ENCODE measurements at regions not wholly inside any gene's neighbourhood (a gene's known extent, or its start where the extent isn't known, plus 50 kb on each side); places are given as distances from the start of the nearest gene placed in this dataset.

DNA sequence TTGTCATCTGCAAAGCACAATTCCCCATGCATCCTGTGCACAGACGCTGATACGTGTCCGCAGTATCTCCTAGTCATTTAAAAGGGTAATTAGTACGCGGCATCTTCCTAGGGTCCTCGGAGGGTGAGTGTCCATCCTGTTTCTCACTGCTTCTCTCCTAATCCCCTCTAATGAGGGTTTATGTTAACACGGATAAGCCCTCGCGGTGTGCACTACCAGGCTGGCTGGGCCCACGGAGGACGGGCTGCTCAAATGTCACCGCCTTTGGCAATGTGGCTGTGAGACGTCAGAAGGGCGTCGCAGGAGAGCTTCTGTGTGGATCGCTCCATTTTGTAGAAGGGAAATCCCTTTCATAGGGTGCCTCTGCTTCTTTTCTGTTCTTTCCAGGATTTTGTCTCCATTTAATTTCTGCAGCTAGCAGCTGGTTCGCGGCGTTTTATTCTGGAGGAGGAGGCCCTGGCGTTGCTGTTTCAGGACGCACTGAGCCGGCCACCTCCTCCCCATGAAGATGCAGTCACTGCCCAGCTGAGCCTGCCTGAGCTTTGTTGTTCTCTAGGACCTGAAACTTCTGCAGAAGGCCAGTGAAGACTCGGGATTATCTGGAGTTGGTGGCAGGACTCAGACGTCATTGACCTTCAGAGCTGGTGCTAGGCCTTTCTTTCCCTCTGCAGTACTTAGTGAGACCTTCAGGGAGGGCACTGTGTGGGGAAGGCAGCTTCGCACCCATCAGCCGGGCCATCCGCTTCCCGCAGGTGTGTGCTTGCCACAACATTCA, 326.1 kb upstream of the IRX1 start:
- DNase-seq = no peak

DNA sequence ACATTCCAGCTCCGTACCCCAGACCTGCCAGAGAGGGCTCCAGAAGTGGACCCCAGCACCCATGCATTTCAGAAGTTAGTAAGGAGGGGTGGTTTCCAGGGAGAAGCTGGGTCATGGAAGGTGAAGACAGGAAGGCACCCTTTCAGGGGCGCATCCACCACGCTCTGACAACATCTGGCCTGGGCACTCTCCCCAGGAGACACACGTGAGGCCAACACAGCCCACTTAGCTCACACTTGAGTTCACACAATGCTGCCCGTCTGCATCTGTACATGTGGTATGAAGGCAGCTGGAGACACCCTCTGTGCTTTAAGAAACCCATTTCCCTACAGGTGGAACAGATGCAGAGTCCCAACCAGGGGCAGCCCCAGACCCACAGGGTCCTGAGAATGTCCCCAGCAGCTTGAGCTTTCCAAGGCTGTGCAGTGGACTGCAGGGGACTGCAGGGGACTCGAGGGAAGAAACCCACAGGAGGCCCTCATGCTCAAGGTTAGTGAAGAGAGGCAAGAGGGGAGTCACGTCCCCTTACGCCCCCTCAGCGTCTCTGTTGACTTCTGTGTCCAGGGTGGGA, 326.8 kb upstream of the IRX1 start:
- DNase-seq = no peak

DNA sequence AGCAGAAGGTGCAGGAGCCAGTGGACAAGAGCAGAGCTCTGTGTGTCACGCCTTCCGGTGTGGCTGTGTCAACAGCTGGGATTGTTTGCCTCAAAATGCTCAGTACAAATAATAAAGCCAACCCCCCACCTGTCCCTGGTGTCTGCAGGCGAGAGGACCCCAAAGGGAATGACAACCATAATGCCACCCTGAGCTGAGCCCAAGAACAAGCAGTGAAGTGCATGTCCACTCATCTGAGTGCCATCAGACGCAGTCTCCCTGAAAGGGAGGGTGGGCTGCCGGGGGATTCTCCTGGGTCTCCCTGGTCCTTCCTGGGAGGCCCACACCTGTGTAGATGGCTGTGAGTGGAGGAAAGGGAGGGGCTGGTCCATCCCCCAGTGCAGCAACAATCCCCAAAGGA, 328.8 kb upstream of the IRX1 start:
- no peak for DNase-seq

DNA sequence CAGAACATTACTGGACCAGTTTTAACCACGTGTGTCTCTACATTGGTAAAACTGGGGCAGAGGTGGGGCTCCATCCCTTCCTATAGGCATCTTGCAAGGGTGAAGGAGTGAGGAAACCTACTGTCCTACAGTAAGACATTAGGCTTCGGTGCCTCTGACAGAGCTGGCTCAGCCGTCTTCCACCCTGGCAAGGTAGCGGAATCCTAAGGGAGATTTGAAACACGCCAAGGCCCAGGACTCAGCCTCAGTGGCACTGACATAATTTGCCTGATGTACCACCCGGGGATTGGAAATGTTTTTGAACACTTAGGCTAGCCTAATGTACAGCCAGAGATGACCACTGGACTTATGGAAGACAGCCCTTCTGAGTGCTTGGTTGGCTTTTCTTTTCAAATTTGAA, 329.7 kb upstream of the IRX1 start:
- no peak for DNase-seq

DNA sequence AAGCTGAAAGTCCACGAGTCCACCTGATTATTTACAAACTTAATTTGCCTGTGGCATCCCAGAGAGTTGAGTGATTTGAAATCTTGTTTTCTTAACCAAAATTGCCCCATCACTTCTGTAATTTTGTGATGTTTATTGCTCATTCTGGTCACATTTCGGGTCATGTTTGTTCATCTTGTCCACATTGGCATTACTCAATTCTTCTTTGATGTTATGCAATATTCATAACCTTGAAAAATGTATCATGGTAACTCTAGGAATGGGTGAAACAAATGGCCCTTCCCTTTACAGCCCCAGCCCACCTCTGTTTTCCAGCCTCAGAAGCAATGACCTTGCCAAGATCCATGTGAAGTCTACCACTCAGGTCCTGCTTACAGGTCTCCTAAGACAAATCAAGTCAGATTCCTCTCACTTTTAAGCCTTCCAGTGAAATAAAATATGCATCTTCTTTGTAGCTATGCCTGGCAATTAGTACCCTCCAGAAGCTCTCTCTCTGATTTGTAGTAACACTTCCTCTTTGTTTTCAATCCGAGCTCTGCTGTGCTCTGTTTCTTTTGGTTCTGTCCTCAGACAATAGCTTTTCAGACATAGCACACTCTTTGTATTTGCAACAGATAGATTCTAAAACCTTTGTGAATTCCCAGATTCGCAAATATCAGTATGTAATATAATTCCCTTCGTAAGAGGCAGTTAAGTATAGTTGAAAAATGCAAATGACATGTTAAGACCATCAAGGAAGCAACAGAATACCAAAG, 330.3 kb upstream of the IRX1 start:
- DNase-seq = no peak

DNA sequence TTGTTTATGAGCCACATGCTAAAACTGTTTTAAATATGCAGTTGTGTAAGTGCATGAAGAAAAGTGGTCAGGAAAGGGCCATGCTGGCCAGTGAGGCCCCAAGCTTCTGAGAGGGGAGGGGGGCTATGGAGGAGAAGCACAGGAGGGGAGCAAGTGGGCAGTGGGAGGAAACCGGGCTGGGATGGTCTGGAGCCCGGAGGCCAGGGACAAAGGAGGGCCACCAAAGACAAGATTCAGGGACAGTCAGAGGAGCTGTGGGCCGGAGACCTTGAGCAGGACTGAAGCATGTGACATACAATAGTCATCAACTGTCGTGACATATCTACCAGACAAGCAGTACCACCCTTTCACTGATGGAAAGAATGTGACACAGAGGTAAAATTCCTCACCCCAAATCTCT, 333.2 kb upstream of the IRX1 start:
- DNase-seq = no peak

DNA sequence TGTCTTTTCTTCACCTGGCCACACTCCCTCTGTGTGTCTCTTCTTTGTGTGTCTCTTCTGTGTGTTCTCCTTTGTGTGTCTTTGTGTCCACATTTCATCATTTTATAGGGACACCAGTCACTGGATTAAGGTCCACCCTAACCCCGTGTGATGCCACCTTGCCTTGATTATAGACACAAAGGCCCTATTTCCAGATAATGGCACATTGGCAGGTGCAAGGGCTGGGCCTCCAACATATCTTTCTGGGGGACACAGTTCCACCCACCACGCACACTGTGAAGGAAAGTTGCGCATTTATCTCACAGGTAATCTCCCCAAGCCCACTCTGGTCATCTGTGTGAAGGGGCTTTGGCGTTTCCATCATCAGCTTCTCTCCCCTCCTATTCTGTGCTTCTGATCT, 334.6 kb upstream of the IRX1 start:
- no peak for DNase-seq

DNA sequence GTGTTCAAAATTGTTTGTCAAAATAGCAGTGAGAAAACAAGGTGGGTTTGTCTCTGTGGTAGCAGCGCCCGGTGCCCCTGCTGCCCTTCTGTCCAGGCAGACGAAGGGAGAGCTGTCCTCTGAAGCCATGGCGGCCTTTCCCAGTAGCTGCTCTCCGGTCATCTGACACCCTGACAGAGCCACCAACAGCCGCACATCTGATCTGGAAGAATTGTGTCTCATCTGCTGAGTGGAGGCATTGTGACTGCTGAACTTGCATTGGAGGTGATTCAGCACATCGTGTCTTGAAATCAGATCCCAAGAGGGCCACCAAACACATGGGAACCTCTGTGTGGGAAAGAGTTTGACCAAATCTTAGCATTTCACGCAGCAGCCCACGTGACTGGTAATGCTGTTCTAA, 337.6 kb upstream of the IRX1 start:
- no peak for DNase-seq

DNA sequence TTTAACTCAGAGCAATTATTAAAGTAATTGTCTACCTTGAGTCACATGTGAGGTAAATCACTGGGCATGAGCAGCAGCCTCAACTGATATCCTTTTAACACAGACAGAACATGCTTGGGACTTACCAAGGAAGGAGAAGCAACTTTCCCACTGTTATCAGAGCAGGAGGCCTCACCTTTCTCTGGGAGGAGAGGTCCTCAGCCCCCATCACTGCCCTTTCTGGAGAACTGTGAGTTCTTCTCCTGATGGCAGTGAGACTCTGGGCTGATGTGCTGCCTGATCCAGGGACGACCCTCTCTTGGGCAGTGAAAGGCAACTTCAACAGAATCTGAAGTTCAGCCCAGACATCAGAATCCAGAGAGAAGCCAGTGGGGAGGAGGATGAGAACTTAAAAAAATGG, 343.4 kb upstream of the IRX1 start:
- DNase-seq = no peak

DNA sequence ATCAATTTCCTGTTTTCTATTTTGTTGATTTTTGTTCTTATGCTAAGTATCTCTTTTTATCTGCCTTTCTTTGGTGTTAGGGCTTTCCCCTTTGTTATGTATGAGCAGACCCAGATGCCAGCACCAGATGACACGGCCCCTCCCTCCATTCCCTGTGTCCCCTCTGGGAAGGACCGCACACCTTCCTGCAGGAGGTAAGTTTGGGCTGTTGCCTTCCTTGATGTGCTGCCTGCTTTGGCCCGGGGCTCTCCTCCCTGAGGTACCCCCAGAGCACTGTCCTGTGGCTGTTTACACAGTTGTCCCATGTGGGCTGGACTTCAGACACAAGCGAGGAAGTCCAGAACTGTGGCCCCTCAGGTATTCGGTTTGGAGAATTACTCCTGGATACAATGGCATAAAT, 343.8 kb upstream of the IRX1 start:
- no peak for DNase-seq

DNA sequence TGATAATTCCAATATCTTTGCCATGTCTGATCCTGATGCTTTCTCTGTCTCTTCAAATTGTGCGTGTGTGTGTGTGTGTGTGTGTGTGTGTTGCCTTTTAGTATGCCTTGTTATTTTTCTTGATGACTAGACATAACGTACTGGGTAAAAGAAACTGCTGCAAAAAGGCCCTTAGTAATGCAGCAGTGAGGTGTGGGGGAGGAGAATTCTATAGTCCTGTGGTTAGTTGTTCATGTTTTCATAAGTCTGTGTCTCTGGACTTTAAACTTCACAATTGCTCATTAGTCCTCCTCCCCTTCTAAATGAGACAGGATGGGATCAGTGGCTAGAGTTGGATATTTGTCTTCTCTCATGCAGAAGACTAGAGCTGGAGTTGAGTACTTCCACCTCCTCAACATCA, 346.2 kb upstream of the IRX1 start:
- no peak for DNase-seq

DNA sequence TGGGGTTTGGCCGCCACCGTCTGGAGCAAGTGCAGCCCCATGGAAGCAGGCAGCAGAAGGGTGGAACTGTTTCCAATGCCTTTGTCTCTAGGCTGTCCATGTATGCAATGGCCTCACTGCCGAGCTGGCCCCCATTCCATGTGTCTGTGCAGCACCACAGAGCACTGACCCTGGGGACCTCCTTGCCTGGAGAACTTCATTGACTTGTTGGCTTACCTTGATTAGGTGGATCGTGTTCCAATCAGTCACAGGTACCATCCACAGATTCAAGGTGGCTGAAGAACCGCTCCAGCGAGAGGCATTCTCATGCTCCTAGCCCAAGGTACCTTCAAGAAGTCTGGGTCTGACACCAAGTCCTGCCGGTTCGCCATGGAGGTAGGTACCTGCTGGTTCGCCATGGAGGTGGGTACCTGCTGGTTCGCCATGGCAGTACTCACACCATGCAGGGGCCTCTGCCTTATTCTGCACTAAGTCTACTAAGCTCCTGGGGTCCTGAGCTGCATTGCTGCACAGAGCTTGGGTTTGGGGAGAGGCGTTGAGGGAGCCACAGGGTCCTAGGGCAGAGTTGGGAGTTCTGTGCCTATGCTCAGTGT, 358.3 kb upstream of the IRX1 start:
- no peak for DNase-seq

DNA sequence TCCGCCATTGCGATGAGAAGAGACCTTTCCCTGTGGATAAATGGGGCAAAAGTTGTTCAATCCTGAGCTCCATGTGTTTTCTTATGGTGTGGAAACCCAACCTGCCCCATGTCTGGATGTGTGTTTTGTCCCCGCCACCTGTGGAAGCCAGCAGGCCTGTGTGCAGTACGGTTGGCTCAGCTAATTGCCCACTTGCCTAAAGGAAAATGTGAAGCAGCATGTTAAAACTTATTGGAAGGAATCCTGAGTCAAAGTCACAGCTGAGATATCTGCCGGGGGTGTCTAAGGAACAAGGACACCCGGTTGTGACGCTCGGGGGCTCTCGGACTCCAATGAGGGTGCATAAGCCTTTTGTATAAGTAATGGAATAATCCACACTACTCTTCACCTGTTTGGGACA, 361.1 kb upstream of the IRX1 start:
- DNase-seq = no peak

DNA sequence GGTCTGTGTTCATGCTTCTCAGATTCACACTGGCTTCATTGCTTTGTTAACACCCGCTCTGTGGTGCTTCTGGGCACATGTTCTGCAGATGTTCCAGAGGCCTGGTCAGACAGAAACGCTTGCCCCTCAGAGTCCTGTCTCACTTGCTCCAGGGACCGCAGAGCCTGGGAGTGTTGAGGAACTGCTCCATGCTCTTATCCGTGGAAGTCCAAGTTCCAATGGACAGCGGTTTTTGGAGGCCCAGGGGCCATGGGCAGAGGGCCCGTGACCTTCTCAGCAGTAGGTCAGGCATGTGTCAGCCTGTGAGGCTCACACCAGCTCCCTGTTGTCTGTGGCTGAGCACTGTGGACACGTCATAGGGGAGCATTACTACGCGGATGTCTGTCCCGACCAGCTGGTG, 364.7 kb upstream of the IRX1 start:
- no peak for DNase-seq

DNA sequence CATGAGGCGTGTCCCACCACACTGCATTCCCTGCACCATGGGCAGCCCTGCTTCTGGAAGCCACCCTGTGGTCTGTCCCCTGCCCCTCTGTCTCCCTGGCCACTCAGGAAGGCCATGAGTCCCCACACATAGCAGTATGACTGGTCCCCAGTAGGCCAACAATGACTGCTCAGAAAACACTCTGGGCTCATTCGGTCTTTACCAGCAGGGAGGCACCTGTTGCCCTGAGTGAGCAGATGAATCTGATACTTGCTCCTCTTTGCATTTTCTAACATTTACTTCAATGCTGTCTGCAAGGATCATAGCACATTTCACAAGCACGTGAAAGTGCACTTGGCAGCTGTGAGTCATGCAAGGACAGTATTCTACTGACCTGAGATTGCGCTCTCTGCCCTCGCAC, 365.4 kb upstream of the IRX1 start:
- DNase-seq = no peak

DNA sequence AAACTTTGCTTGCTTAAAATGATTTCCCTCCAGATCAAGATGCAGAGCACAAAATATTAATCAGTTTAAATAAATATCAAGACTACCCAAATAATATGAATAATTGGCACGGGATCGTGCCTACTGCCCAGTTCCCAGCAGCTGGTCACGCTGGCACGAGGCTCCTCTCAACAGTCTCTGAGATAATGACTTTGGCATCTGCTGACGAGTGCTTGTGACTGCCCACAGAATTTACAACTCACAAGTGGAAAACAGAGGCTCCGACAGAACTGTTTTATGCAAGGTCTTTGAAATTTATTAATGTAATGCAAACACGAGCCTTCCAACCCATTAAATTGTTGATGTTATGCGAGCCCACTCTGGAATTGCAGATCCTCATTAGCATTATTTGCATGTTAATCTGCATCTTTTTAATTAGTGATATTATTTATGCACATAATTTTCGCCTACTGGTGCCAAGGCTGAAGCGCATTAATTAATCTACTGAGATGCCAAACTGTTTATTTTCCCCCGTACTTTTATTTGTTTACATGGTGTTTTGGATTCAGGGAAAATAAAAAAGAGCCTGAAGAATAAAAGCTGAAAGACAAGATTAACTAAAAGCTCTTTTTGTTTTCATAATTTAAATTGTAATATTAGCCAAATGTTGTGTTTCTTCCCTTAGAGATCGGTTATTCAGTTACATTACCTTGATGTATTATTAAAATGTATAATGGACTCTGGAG, 369.3 kb upstream of the IRX1 start:
- DNase-seq = no peak

DNA sequence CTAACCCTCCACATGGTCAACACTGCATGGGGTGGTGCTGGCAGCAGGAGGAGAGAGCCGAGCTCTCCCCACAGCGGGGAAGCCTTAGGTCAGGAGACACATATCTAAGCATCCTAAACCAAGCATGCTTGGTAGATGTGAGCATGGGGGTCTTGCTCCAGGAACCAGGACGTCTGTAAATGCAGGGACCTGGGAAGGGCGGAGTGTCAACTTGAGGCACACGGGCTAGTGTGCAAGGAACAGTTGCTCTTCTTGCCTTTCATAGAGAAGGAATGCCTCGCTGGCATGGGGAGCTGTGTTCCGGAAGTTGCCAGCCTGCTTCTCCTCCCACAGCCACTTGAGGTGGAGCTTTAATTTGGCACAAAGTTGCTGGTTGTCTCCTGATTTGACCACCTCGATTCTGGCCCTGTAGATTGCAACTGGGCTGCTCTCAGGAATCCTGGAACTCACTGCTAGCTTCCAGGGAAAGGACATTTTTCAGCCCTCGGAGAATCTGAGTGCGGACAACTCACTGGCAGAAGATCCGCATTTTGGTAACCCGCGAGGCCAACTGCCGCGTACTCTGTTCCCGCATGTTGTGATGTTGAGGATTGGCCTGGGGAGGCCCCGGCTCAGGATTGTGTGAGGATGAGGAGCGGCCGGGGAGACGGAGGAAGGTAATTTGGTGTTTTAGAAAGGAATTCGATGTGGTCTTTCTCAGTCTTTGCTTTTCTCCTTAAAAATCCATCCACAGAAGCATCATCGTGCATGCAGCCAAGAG, 370.3 kb upstream of the IRX1 start:
- DNase-seq = no peak

DNA sequence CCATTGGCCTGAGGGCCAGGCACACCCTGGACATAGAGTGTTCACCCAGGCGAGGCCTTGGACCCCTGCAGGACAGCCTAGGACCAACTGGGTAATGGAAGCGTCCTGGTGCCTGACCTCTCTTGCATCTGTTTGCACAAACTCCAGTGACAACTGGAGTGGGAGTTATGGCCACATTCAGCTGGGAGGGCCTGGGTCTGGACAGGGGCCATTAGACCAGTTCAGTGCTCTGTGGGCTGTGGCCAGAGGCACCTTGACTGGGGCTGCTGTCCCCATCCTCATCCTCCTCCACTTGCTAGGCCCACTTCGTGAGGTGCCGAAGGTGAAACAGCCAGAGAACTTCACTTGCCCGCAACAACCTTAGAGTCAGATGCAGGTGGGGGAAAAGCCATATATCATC, 372.7 kb upstream of the IRX1 start:
- no peak for DNase-seq

DNA sequence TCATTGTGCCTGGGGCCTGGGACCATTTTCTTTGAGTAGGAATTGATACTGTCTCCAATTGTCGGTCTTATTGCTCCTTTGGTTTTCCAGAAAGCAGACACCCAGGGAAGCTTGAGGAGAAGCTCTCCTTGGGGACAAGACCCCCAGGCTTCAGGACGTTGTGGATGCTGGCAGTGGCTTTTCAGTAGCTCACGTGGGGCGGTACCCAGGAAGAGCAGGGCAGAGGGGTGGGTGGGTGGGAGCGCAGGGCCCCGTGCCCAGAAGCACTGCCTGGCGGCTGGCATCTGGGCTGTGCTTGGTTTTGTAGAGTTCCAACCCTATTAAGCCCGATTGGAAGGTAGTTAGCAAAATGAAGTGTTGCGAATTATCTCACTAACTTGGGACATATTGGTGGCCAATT, 374.2 kb upstream of the IRX1 start:
- no peak for DNase-seq

DNA sequence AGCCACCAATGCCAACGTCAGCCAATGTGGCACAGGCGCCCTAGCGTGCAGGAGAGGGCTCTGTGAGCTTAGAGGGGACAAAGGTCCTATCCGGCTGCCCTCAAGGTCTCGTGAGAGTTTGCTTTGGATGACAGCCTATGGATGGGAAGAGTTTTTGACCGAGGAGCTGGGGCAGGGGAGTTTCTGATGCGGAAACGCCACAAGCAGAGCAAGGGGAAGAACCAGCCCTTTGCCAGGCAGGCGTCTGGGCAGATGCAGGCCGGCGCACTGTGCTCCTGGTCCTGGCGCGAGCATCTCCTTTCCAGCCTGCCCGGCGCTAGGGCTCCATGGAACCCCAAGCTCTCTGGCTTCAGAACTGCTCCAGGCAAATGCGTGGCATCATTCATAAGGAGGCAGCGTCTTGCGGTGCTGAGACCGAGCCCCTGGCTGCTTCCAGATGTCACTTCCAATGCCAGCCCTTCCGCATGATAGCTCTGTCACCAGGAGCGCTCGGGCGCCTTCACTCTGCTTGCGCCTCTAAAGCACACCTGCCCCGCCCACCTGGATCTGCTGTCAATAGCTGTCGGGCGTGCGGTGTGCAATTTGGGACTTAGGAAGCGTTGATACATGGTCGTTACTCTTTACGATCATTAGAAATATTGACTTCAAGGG, 374.9 kb upstream of the IRX1 start:
- no peak for DNase-seq

DNA sequence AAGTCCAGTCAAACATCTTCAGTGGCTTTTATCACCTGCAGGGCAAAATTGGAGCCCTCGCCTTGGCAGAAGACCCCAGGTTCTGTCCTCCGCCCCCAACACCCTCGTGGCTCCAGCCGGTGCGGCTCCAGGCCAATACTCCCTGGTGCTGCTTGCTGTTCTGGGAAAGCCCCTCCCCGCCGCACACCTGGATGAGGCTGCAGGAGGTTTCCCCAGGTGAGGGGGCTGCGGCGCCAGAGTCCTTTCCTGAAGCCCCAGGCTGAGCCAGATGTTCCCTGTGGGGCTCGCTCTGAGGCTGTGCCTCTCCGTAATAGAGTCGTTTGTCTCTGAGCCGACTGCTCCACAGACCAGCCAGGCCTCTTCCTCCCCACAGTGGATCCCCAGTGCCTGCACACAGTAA, 375.4 kb upstream of the IRX1 start:
- no peak for DNase-seq
